Activated naive CD8-positive, alpha-beta T cell (primary cell): ENCODE measurements at regions not wholly inside any gene's neighbourhood (a gene's known extent, or its start where the extent isn't known, plus 50 kb on each side); places are given as distances from the start of the nearest gene placed in this dataset.
A peak's percentile ranks its signal among the peaks of the same experiment; 100 is the strongest.

Experiments
- H3K27ac Mint-ChIP-seq: one replicate; pipeline ENCODE4 v1.8.0; 2021; ENCODE audit warnings: mixed read lengths
- H3K27me3 Mint-ChIP-seq: one replicate; pipeline ENCODE4 v1.8.0; 2021; ENCODE audit warnings: mixed read lengths
- H3K36me3 Mint-ChIP-seq: one replicate; pipeline ENCODE4 v1.8.0; 2021; ENCODE audit warnings: mixed read lengths
- H3K4me1 Mint-ChIP-seq: one replicate; pipeline ENCODE4 v1.8.0; 2021; ENCODE audit warnings: low read depth, mixed read lengths
- H3K4me3 Mint-ChIP-seq: one replicate; pipeline ENCODE4 v1.8.0; 2021; ENCODE audit warnings: mild to moderate bottlenecking, mixed read lengths
- H3K9me3 Mint-ChIP-seq: one replicate; pipeline ENCODE4 v1.8.0; 2021; ENCODE audit warnings: low read depth, mixed read lengths

DNA sequence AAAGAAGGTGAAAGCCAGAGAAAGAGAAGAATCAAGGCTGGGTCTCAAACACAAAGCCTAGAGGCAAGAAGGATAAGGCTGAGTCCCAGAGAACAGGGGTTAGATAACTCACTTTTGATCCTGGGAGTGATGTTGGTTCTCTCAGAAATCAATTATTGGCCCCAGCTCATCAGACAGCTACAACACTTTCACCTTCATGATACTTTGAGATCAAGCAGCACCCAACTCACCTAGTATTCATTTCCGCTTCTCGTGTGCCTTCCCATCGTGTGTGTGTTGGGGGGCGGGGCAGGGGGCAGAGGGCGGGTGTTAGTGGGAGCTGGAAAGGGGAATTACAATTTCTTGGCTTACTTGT is 92.2 kb upstream of the RAD23B start:
- Mint-ChIP-seq H3K9me3 (no peaks in the 10 kb centered on the region), H3K27ac (no peak overlapping the region), H3K27me3 (peaks cover 11% of the 10 kb centered on the region), H3K36me3 (no peaks in the 10 kb centered on the region), H3K4me3 (no peak overlapping the region), H3K4me1 (no peaks in the 10 kb centered on the region)

DNA sequence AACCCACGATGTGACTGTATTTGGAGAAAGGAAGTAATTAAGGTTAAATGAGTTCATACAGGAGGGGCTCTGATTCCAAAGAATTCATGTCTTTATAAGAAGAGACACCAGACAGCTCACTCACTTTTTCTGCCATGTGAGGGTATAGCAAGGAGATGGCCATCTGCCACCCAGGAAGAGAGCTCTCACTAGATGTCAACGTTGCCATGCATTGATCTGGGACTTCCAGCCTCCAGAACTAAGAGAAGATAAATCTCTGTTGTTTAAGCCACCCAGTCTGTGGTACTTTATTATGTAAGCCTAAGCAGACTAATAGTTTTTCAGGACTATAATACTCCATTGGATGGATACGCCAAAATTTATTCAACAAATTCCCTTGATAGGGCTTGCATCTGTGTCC is 89.8 kb upstream of the RAD23B start:
- no peaks in the 10 kb centered on the region for H3K4me1 Mint-ChIP-seq
- H3K9me3 Mint-ChIP-seq = no peaks in the 10 kb centered on the region
- H3K27ac Mint-ChIP-seq = no peak overlapping the region
- H3K36me3 Mint-ChIP-seq = no peaks in the 10 kb centered on the region
- peaks cover 8% of the 10 kb centered on the region for H3K27me3 Mint-ChIP-seq
- no peak overlapping the region for H3K4me3 Mint-ChIP-seq

GRCh38 chr9:107198718-107199117 is 84.4 kb upstream of the RAD23B start:
- Mint-ChIP-seq H3K36me3 (peaks cover 2% of the 10 kb centered on the region), H3K9me3 (peaks cover 5% of the 10 kb centered on the region), H3K27ac (no peak overlapping the region), H3K4me3 (no peak overlapping the region), H3K4me1 (no peaks in the 10 kb centered on the region), H3K27me3 (peaks cover 1% of the 10 kb centered on the region)

DNA sequence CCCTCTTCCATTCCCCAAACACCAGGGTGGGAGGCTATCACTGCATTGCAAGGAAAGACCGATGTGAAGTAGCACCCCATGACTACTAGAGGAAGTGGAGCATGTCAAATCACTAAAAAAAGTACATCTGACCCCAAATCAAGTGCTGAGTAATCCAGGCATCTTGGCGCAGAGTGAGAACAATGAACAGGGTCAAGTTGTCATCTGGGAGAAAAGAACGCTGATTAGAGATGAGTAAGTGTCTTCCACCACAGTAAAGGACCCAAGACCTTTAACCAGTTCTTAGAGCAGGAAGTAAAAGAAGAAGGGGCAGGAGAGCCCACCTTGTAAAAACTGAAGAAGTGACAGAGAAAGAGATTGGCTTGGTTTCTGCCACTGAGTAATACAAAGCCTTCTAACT is 75.0 kb upstream of the RAD23B start:
- Mint-ChIP-seq H3K36me3 (no peaks in the 10 kb centered on the region), H3K27ac (no peak overlapping the region)

DNA sequence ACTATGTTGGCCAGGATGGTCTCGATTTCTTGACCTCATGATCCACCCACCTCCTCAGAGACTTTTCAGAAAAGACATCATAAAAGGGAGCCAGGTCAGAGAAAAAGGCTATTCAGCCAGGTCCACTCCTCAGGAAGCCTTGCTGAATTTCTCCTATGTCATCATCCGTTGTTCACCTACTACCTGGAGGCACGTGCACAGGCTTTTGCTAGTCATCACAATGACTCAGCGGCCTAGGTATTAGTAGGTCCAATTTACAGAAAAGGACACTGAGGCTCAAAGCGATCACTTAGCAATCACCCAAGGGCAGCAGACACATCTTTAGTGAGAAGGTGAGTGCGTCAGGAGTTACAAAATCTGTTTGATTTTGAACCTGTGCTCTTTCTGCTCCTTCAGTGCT is 72.3 kb upstream of the RAD23B start:
- no peaks in the 10 kb centered on the region for H3K9me3 Mint-ChIP-seq
- peaks cover 2% of the 10 kb centered on the region for H3K27me3 Mint-ChIP-seq
- H3K4me3 Mint-ChIP-seq = no peak overlapping the region
- H3K27ac Mint-ChIP-seq = no peak overlapping the region
- H3K36me3 Mint-ChIP-seq = no peaks in the 10 kb centered on the region
- peaks cover 14% of the 10 kb centered on the region for H3K4me1 Mint-ChIP-seq

More for the DNA sequence above, 75.0 kb upstream of the RAD23B start:
- Mint-ChIP-seq H3K27me3 (peaks cover 2% of the 10 kb centered on the region), H3K9me3 (peaks cover 6% of the 10 kb centered on the region), H3K4me3 (no peak overlapping the region), H3K4me1 (peaks cover 5% of the 10 kb centered on the region)

DNA sequence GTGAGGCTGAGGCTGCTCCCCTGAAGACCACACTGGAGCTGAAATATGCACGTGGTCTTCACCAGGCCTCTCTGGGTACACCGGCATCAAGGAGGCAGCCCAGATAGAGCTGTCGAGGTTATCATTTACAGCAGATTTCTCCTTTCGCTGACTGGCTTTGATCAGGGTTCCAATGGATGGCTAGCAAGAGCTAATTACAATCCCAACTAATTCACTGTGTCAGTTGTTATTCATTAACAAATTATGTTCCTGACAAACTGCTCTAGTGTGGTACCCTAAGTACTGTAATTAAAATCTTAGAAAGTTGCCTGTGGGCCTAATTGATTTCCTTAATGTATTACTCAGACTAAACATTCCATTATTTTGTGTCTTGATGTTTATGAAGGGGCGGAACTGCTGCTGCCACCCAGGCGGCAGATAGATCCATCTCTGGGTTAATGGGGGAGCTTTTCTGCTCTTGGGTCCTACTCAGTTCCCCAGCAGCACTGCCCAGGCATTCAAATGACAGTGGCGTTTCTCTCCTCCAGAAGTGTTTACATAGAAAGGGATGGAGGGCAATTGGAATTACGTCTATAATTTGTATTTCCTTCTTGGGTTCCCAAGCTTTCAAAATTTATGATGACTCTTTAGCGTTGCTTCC is 71.7 kb upstream of the RAD23B start:
- Mint-ChIP-seq H3K4me1 (peaks cover 14% of the 10 kb centered on the region), H3K9me3 (no peaks in the 10 kb centered on the region), H3K36me3 (no peaks in the 10 kb centered on the region), H3K4me3 (no peak overlapping the region), H3K27ac (no peak overlapping the region), H3K27me3 (peaks cover 2% of the 10 kb centered on the region)

- H3K4me3 Mint-ChIP-seq = no peak overlapping the region
- H3K27ac Mint-ChIP-seq = no peak overlapping the region
- no peaks in the 10 kb centered on the region for H3K9me3 Mint-ChIP-seq
- peaks cover 2% of the 10 kb centered on the region for H3K27me3 Mint-ChIP-seq
- H3K36me3 Mint-ChIP-seq = no peaks in the 10 kb centered on the region
- H3K4me1 Mint-ChIP-seq = peaks cover 14% of the 10 kb centered on the region
Measured at GRCh38 chr9:107212613-107213012, 70.5 kb upstream of the RAD23B start.

DNA sequence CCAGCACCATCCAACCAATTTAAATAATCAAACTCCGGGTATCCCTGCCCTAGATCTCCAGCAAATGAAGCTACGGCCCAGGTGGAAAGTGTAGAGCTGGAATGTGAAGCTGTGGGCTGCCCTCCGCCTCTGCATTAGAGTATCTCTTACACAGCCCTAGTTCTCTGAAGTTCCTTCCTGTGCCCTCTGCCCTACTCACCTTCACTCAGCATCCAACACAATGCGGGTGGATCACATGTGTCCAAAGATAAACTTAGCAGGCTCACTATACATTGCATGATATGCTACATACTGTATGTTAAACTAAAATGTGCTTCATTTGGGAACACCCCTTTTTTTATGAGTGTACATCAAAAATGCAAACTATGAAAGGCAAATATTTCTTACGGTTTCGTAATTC is 70.0 kb upstream of the RAD23B start:
- peaks cover 14% of the 10 kb centered on the region for H3K4me1 Mint-ChIP-seq
- no peak overlapping the region for H3K4me3 Mint-ChIP-seq
- H3K27ac Mint-ChIP-seq = no peak overlapping the region
- H3K27me3 Mint-ChIP-seq = peaks cover 2% of the 10 kb centered on the region
- no peaks in the 10 kb centered on the region for H3K9me3 Mint-ChIP-seq
- H3K36me3 Mint-ChIP-seq = no peaks in the 10 kb centered on the region

DNA sequence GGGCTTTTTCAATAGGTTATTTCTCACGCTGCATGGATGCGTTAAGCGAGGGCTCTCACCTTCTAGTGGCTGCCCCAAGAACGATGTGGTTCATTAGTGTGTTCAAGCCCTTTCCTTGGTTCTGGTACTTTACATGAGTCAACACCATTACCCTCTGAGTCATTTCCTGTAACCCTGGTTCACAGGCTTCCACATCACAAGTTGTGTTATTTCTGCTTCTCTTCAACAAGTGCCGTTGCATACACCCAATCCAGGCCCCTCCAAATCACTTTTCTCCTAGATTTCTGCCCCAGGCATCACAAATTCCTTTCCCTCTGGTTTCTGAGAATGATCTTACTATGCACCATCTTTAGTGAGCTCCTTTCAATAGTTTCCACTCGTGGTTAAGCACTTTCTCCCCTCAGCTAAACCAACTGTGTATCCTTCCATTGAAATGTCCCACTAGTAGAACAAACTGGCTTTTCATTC is 69.5 kb upstream of the RAD23B start:
- H3K9me3 Mint-ChIP-seq = no peaks in the 10 kb centered on the region
- H3K4me1 Mint-ChIP-seq = peaks cover 14% of the 10 kb centered on the region
- no peak overlapping the region for H3K4me3 Mint-ChIP-seq
- H3K27me3 Mint-ChIP-seq = peaks cover 2% of the 10 kb centered on the region
- peak overlapping the region; percentile 76 for H3K27ac Mint-ChIP-seq
- H3K36me3 Mint-ChIP-seq = no peaks in the 10 kb centered on the region

DNA sequence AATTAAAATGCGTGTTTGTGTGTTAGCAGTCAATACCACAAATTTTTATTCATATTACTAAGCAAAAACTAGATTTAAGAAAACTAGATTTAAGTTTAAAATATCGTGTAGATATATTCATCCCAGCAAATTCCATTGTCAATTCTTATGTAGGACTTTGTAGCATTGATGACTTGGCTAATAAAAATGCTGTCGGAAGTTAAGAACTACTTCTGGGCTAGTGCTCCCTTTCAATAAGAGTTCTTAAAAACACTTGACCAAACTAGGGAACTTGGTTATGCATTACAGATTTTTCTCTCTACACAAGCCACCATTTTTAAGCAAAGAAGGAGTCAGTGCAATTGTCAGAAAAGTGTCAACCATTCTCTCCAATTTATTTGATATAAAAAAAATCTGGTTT is 68.7 kb upstream of the RAD23B start:
- peaks cover 14% of the 10 kb centered on the region for H3K4me1 Mint-ChIP-seq
- H3K4me3 Mint-ChIP-seq = no peak overlapping the region
- H3K36me3 Mint-ChIP-seq = no peaks in the 10 kb centered on the region
- H3K27me3 Mint-ChIP-seq = peaks cover 2% of the 10 kb centered on the region
- H3K9me3 Mint-ChIP-seq = no peaks in the 10 kb centered on the region
- no peak overlapping the region for H3K27ac Mint-ChIP-seq

DNA sequence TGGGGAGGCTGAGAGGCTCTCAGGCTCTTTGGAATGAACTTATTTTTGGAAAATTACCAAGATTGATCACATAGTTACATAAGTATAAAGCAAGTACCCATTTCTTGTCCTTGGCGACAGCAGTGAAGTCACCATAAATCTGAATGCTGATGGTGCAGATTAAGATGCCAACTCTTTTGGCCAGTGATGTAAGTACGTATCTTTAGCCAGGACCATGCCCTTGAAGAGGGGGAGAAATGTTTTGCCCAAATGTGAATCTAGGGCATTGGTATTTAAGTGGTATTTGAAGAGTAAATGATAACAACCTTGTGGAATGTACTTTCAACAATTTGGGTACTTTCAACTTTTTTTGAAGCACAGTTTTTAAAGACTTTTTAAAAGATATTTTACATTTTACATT is 68.2 kb upstream of the RAD23B start:
- no peak overlapping the region for H3K4me3 Mint-ChIP-seq
- peaks cover 14% of the 10 kb centered on the region for H3K4me1 Mint-ChIP-seq
- no peaks in the 10 kb centered on the region for H3K36me3 Mint-ChIP-seq
- H3K27ac Mint-ChIP-seq = no peak overlapping the region
- H3K27me3 Mint-ChIP-seq = peaks cover under 1% of the 10 kb centered on the region
- no peaks in the 10 kb centered on the region for H3K9me3 Mint-ChIP-seq

- peaks cover 14% of the 10 kb centered on the region for H3K4me1 Mint-ChIP-seq
- H3K36me3 Mint-ChIP-seq = no peaks in the 10 kb centered on the region
- H3K4me3 Mint-ChIP-seq = no peak overlapping the region
- H3K27ac Mint-ChIP-seq = no peak overlapping the region
- no peaks in the 10 kb centered on the region for H3K27me3 Mint-ChIP-seq
- no peaks in the 10 kb centered on the region for H3K9me3 Mint-ChIP-seq
Measured at GRCh38 chr9:107215381-107215780, 67.7 kb upstream of the RAD23B start.

- H3K9me3 Mint-ChIP-seq = no peaks in the 10 kb centered on the region
- no peak overlapping the region for H3K4me3 Mint-ChIP-seq
Measured at GRCh38 chr9:107216329-107216728, 66.8 kb upstream of the RAD23B start.

DNA sequence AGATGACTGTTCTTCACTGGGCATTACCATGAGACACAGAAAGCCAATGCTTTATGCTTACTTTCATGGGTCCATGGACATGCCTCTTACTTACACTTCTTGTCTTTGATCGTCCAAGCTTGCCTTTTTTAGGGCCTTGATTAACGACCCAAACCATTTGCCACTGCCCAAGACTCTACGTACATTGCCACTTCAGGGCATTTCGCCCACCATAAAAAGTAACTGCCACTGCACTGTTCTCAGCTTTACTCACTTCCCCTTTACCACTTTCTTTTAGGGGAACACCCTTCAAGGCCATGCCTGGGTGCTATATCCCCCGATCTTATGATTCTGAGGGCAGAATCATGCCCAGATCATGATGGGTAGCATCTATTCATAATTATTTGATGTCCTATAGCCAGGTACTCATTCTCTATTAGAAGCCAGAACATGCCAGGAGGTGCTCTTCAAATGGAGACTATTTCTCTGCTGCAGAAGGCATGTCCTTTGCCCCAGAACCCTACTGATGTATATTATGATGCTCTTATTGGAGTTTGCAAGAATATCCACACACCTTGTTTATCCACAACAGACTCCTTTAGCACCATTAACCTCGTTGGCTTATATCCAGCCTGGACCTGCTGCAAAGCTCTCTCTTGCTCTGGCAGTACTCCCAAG is 64.1 kb upstream of the RAD23B start:
- Mint-ChIP-seq H3K4me1 (peaks cover 1% of the 10 kb centered on the region), H3K27ac (no peak overlapping the region), H3K27me3 (peaks cover 2% of the 10 kb centered on the region), H3K4me3 (no peak overlapping the region), H3K36me3 (no peaks in the 10 kb centered on the region), H3K9me3 (no peaks in the 10 kb centered on the region)

More at GRCh38 chr9:107216329-107216728, 66.8 kb upstream of the RAD23B start:
- no peak overlapping the region for H3K27ac Mint-ChIP-seq
- no peaks in the 10 kb centered on the region for H3K27me3 Mint-ChIP-seq
- peaks cover 14% of the 10 kb centered on the region for H3K4me1 Mint-ChIP-seq
- no peaks in the 10 kb centered on the region for H3K36me3 Mint-ChIP-seq

- H3K27me3 Mint-ChIP-seq = peaks cover 2% of the 10 kb centered on the region
- no peaks in the 10 kb centered on the region for H3K4me1 Mint-ChIP-seq
- H3K36me3 Mint-ChIP-seq = no peaks in the 10 kb centered on the region
- no peak overlapping the region for H3K4me3 Mint-ChIP-seq
- no peaks in the 10 kb centered on the region for H3K9me3 Mint-ChIP-seq
- no peak overlapping the region for H3K27ac Mint-ChIP-seq
Measured at GRCh38 chr9:107219486-107220077, 63.5 kb upstream of the RAD23B start.
